T-cell (primary cell): ENCODE measurements at regions not wholly inside any gene's neighbourhood (a gene's known extent, or its start where the extent isn't known, plus 50 kb on each side); places are given as distances from the start of the nearest gene placed in this dataset.

Experiments used
- ATAC-seq, 4 experiments: fragments of 200-7000 bp in 3 of 4; fragments of 150-1000 bp in 1 of 4; cut with Tn5 transposase; replicated peaks in 1 of 4; 1 replicate in 3 of 4; 2 replicates in 1 of 4; pipeline ENCODE4 v1.10.0; 2021; ENCODE audit warnings: moderate library complexity in 3 of 4, mild to moderate bottlenecking in 2 of 4, moderate number of reproducible peaks in 1 of 4
- CTCF ChIA-PET, 2 donors: fragments of 300-600 bp; sonication (Branson Sonifier 250); formaldehyde crosslinking; loops; one replicate each; lab custom pipeline; 2022; ENCODE audit warnings: antibody characterized with exemption in 2 of 2; lab: Charles Lee
- POLR2A ChIA-PET, 2 donors: fragments of 300-600 bp; sonication (Branson Sonifier 250); formaldehyde crosslinking; loops; one replicate each; lab custom pipeline; 2022; ENCODE audit warnings: antibody characterized with exemption in 2 of 2; lab: Charles Lee
- DNase-seq, 35 experiments: peaks; one replicate each; pipeline versions ENCODE4 v3.0.0 to v3.0.0-alpha.2; 2013 to 2023
- H3K27ac ChIP-seq: one replicate; pipeline ENCODE4 v1.5.1; 2013; ENCODE audit warnings: low read length
- H3K27me3 ChIP-seq, 2 experiments: replicated peaks in 1 of 2; 1 replicate in 1 of 2; 2 replicates in 1 of 2; pipeline versions ENCODE4 v1.6.1 to v1.7.0; 2013; ENCODE audit warnings: low read length in 1 of 2, mixed read lengths in 1 of 2; ENCODE audit not compliant: control insufficient read depth in 2 of 2, insufficient read depth in 2 of 2; ENCODE audit errors: extremely low read depth in 1 of 2
- H3K36me3 ChIP-seq, 2 donors: 1 replicate in 1 of 2; 2 replicates in 1 of 2; pipeline versions ENCODE4 v1.6.1 to v1.7.0; 2013; ENCODE audit warnings: low read length in 1 of 2; ENCODE audit not compliant: control insufficient read depth in 2 of 2, insufficient read depth in 1 of 2; ENCODE audit errors: extremely low read depth in 1 of 2
- H3K4me1 ChIP-seq, 2 experiments: 1 replicate in 1 of 2; 2 replicates in 1 of 2; pipeline versions ENCODE4 v1.6.1 to v1.7.0; 2013; ENCODE audit warnings: low read length in 2 of 2, mixed read lengths in 1 of 2; ENCODE audit not compliant: insufficient read depth in 2 of 2, control insufficient read depth in 1 of 2; ENCODE audit errors: extremely low read depth in 1 of 2
- H3K4me3 ChIP-seq, 2 donors: 1 replicate in 1 of 2; 2 replicates in 1 of 2; pipeline versions ENCODE4 v1.5.1 to v1.7.0; 2013; ENCODE audit warnings: mild to moderate bottlenecking in 2 of 2, low read length in 1 of 2, moderate library complexity in 1 of 2; ENCODE audit not compliant: control insufficient read depth in 1 of 2; ENCODE audit errors: extremely low read depth in 1 of 2
- H3K9me3 ChIP-seq: 2 replicates; pipeline ENCODE4 v1.7.0; 2013
- H3K27ac Mint-ChIP-seq, 2 donors: one replicate each; pipeline ENCODE4 v1.8.0; 2020 to 2021; ENCODE audit warnings: mild to moderate bottlenecking in 2 of 2, mixed read lengths in 2 of 2
- H3K27me3 Mint-ChIP-seq, 2 donors: one replicate each; pipeline ENCODE4 v1.8.0; 2021 to 2022; ENCODE audit warnings: mixed read lengths in 2 of 2
- H3K36me3 Mint-ChIP-seq: one replicate; pipeline ENCODE4 v1.8.0; 2021; ENCODE audit warnings: mixed read lengths
- H3K4me1 Mint-ChIP-seq, 3 donors: one replicate each; pipeline ENCODE4 v1.8.0; 2020 to 2022; ENCODE audit warnings: mixed read lengths in 3 of 3, mild to moderate bottlenecking in 1 of 3
- H3K4me3 Mint-ChIP-seq, 3 donors: one replicate each; pipeline ENCODE4 v1.8.0; 2020 to 2022; ENCODE audit warnings: mild to moderate bottlenecking in 3 of 3, mixed read lengths in 3 of 3, moderate library complexity in 3 of 3
- H3K9me3 Mint-ChIP-seq, 3 donors: one replicate each; pipeline ENCODE4 v1.8.0; 2020 to 2022; ENCODE audit warnings: mixed read lengths in 3 of 3
- WGBS: methylation state at CpG from one replicate; pipeline ENCODE4 v1.1.5; 2013; ENCODE audit warnings: missing lambda C conversion rate; ENCODE audit not compliant: insufficient coverage; 5-methylcytosine and 5-hydroxymethylcytosine counted together

DNA sequence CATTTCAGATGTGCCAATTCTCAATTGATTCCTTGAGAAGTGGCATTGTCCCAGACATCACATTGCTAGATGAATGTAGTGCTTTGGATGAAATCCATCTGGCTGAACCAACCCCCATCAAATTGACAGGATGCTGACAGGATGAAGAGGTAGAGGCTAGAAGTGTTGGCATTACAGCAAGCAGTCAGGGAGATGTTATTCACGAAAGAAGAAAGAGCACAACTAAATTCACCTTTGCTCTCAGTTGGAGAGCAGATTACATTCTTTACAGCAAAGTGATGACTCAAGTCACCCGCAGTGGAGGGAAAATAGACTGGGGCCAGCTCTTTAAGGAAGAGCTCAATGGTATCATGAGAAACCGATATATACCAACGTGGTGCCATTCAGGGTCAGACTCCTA lies 259.6 kb downstream of the C4orf33 start:
- ChIA-PET CTCF (no interaction called here), POLR2A (no interaction called here)
- H3K4me1 Mint-ChIP-seq = no peaks in the 10 kb centered on the region

DNA sequence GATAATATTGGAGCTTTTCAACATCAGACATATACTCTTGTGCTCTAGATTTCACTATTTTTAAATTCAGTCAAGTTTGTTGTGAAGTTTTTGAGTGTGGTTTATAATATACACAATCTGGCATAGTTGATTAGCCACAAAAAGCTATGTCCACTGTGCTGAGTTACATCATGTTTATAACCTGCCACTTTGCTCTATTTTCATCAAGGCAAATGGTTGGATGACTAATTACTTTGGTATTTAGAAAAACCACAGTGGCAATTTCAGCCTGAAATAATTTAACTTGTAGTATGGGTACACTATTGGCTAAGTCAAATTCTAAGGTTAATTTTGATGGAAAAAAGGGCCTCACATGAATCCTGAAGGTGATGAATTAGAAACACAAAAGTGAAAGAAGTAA lies 262.6 kb downstream of the C4orf33 start:
- ATAC-seq = no peak
- ChIA-PET POLR2A (no interaction called here), CTCF (interaction anchor here in 1 of 2 donors (0.8 kb wide), 1 partner anchor 11 kb away, joined by 4 read pairs; no protein-coding TSS in a partner anchor)
- no peaks in the 10 kb centered on the region for H3K27me3 ChIP-seq
- Mint-ChIP-seq H3K27ac (no peak overlapping the region), H3K4me3 (no peak overlapping the region), H3K4me1 (peaks cover 0 to 6% (median 1%) of the 10 kb centered on the region in 3 donors), H3K27me3 (peaks cover 18 to 21% of the 10 kb centered on the region in 2 donors), H3K9me3 (no peaks in the 10 kb centered on the region), H3K36me3 (no peaks in the 10 kb centered on the region)
- no peak overlapping the region for H3K27ac ChIP-seq
- no peak for DNase-seq
- H3K4me3 ChIP-seq = no peak overlapping the region
- no peaks in the 10 kb centered on the region for H3K4me1 ChIP-seq
- H3K9me3 ChIP-seq = no peaks in the 10 kb centered on the region
- no peaks in the 10 kb centered on the region for H3K36me3 ChIP-seq

More for the DNA sequence above, 259.6 kb downstream of the C4orf33 start:
- peaks cover 10 to 21% of the 10 kb centered on the region in 2 donors for H3K27me3 Mint-ChIP-seq
- DNase-seq (no peak), ATAC-seq (no peak)
- H3K9me3 Mint-ChIP-seq = no peaks in the 10 kb centered on the region
- H3K27me3 ChIP-seq = no peaks in the 10 kb centered on the region
- H3K4me1 ChIP-seq = no peaks in the 10 kb centered on the region
- H3K27ac ChIP-seq = no peak overlapping the region
- H3K27ac Mint-ChIP-seq = no peak overlapping the region
- no peak overlapping the region for H3K4me3 Mint-ChIP-seq
- no peak overlapping the region for H3K4me3 ChIP-seq
- no peaks in the 10 kb centered on the region for H3K36me3 ChIP-seq
- H3K9me3 ChIP-seq = no peaks in the 10 kb centered on the region
- H3K36me3 Mint-ChIP-seq = no peaks in the 10 kb centered on the region
- 72% methylated on average over 2 of the region's 4 CpGs for WGBS

DNA sequence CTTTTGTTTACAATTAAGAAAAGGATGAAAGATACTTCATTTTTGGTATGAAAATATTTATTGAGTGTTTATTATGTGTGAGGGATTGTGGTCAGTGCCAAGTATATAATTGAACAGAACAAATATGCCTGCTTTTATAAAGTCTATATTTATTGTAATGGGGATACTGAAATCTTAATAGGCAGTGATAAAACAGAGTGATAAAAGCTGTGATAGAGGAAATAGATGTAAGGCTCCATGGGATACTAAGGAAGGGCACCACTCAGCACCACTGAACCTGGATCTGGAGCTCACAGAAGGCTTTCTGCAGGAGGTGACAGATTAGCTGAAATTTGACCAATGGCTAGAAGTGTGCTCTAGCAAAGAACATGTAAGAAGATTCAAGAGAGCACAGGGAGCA lies 263.5 kb downstream of the C4orf33 start:
- Histone ChIP-seq H3K4me1 (no peaks in the 10 kb centered on the region), H3K27me3 (no peaks in the 10 kb centered on the region), H3K27ac (no peak overlapping the region), H3K4me3 (no peak overlapping the region), H3K36me3 (no peaks in the 10 kb centered on the region), H3K9me3 (no peaks in the 10 kb centered on the region)
- H3K4me1 Mint-ChIP-seq = peaks cover 0 to 6% (median 1%) of the 10 kb centered on the region in 3 donors
- H3K4me3 Mint-ChIP-seq = no peak overlapping the region
- H3K36me3 Mint-ChIP-seq = no peaks in the 10 kb centered on the region
- ATAC-seq (no peak), DNase-seq (no peak)
- H3K27ac Mint-ChIP-seq = no peak overlapping the region
- POLR2A ChIA-PET = no interaction called here
- H3K9me3 Mint-ChIP-seq = no peaks in the 10 kb centered on the region
- H3K27me3 Mint-ChIP-seq = peaks cover 13 to 16% of the 10 kb centered on the region in 2 donors
- CTCF ChIA-PET = interaction anchor here in 1 of 2 donors (0.7 to 1.3 kb wide), 2 partner anchors 10 to 285 kb away, joined by 3 to 4 read pairs; no protein-coding TSS in a partner anchor

DNA sequence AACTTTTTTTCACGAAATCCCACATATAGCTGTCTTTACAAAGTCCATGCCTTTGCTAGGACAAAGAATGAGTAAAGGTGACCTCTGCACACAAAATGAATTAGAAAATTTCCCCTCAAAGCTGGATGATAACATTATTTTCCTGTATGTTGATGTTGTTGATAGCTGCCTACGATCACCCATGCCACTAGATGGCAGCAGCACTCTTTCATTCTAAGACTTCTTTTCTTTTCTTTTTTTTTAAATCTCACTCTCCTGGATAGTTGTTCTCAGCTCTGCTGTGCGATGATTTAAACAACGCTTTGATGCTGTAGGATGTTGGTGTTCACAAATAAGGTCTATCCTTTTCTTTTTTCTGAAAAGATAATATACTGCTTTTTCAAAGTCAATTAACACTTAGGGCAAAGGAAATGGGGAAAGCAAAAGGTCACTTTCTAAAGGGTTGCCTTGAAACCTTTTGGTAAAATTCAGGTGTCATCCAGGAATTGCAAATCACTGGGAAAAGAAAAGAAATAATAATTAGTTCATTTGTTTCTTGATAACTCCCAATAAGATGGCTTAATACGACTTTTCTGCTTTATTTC lies 266.8 kb downstream of the C4orf33 start:
- H3K27ac ChIP-seq = no peak overlapping the region
- H3K27me3 Mint-ChIP-seq = peaks cover 11 to 12% of the 10 kb centered on the region in 2 donors
- H3K9me3 ChIP-seq = no peaks in the 10 kb centered on the region
- ChIA-PET CTCF (interaction anchor here (0.6 to 2.4 kb wide), 7 partner anchors 10 to 786 kb away, joined by 3 to 11 read pairs (median 4); no protein-coding TSS in a partner anchor), POLR2A (no interaction called here)
- no peaks in the 10 kb centered on the region for H3K36me3 ChIP-seq
- H3K4me1 ChIP-seq = no peaks in the 10 kb centered on the region
- H3K27me3 ChIP-seq = no peaks in the 10 kb centered on the region
- H3K36me3 Mint-ChIP-seq = no peaks in the 10 kb centered on the region
- H3K4me1 Mint-ChIP-seq = peaks cover 0 to 6% (median 1%) of the 10 kb centered on the region in 3 donors
- H3K9me3 Mint-ChIP-seq = no peaks in the 10 kb centered on the region
- H3K27ac Mint-ChIP-seq = no peak overlapping the region
- DNase-seq (peak in 26 of 35 experiments; percentile 2 to 69 (median 26)), ATAC-seq (no peak)
- 57% methylated on average over 1 of the region's 5 CpGs for WGBS
- H3K4me3 ChIP-seq = no peak overlapping the region
- H3K4me3 Mint-ChIP-seq = no peak overlapping the region

DNA sequence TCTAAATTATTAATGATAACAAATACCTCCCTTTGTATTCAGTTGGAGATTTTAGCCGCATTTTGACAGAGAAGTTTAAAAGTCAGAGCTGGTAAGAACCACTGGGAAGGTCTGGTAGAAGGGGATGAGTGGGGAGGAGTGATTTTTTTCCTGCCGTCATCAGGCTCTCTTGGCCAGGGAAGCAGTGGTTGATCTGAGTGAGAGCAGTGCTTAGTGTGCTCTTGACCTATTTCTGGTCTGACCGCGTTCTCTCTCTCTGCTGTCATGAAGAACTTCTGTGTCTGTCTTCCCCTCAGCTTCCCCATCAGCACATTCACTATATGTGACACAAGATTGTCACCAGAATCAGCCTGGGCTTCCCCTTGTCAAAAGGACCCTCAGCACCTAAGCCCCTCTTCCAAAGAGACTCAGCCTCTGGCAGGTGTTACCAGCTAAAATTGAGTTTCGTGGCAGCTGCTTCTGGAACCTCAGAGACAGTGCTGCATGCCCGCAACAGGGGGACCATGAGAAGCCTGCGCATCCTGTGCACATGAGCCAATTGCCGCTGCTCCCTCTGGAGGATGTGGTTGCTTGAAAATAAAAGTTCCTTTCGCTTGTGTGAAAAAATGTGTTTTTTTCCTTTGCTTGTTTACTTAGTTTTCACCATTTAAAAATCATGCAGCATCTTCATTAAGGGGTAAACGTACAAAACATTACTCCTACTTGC lies 268.9 kb downstream of the C4orf33 start:
- Histone ChIP-seq H3K27ac (no peak overlapping the region), H3K4me1 (no peaks in the 10 kb centered on the region), H3K27me3 (no peaks in the 10 kb centered on the region), H3K4me3 (no peak overlapping the region), H3K36me3 (no peaks in the 10 kb centered on the region), H3K9me3 (no peaks in the 10 kb centered on the region)
- ChIA-PET POLR2A (no interaction called here), CTCF (interaction anchor here in 1 of 2 donors (1.2 kb wide), 1 partner anchor 12 kb away, joined by 3 read pairs; no protein-coding TSS in a partner anchor)
- Mint-ChIP-seq H3K4me1 (peaks cover 0 to 6% (median 1%) of the 10 kb centered on the region in 3 donors), H3K27ac (no peak overlapping the region), H3K27me3 (peaks cover 11 to 17% of the 10 kb centered on the region in 2 donors), H3K4me3 (no peak overlapping the region), H3K36me3 (no peaks in the 10 kb centered on the region), H3K9me3 (no peaks in the 10 kb centered on the region)
- 45% methylated on average over 6 of the region's 10 CpGs for WGBS
- ATAC-seq (no peak), DNase-seq (peak in 8 of 35 experiments; percentile 1 to 30 (median 3))

DNA sequence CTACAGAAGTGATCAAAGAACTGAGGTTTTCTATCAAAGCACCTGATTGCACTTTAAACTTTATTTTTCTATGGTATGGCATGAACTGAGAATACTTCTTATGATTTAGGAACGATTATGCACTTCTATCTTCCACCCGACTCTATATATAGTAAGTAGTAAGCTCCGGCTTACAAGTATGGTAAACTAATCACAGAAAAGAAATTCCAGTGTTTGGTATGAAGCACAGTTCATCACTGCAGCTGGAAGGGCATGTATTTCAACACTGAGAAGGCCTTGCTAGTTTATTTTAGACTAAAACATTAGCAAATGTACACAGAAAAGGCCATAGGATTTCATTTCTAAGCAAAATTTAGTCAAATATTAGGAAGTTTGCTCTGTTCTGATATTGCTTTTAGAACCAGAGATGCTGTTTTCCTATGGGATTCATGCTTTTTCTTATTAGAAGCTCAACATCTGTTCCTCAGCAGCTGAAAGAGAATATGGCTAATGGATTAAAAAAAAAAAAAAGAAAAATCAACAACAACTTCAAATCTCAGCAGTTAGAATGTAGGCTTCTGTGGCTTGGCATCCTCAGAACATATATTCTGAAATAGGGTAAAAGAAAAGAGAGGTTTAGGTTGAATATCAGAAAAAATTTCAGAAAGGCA lies 273.5 kb downstream of the C4orf33 start:
- H3K27ac Mint-ChIP-seq = no peak overlapping the region
- no peak overlapping the region for H3K4me3 Mint-ChIP-seq
- peaks cover 0 to 8% of the 10 kb centered on the region in 2 donors for H3K27me3 Mint-ChIP-seq
- Histone ChIP-seq H3K27ac (no peak overlapping the region), H3K27me3 (no peaks in the 10 kb centered on the region), H3K36me3 (no peaks in the 10 kb centered on the region), H3K4me3 (no peak overlapping the region), H3K4me1 (no peaks in the 10 kb centered on the region), H3K9me3 (no peaks in the 10 kb centered on the region)
- no peak for ATAC-seq
- DNase-seq = no peak
- H3K4me1 Mint-ChIP-seq = no peaks in the 10 kb centered on the region
- no CpG with 5 or more reads among the region's 3 CpGs for WGBS
- ChIA-PET CTCF (interaction anchor here (0.6 to 1.3 kb wide), 3 partner anchors 9 to 23 kb away, joined by 3 to 4 read pairs (median 4); no protein-coding TSS in a partner anchor), POLR2A (no interaction called here)
- no peaks in the 10 kb centered on the region for H3K9me3 Mint-ChIP-seq
- no peaks in the 10 kb centered on the region for H3K36me3 Mint-ChIP-seq
